ENCODE measurements at regions not wholly inside any gene's neighbourhood (a gene's known extent, or its start where the extent isn't known, plus 50 kb on each side); places are given as distances from the start of the nearest gene placed in this dataset.

GRCh38 chr2:36035137-36035536, 320.4 kb upstream of the CRIM1 start:
- no peak overlapping the region for H3K4me3 ChIP-seq
- no peaks in the 10 kb centered on the region for H3K4me1 ChIP-seq
- no peaks in the 10 kb centered on the region for H3K27me3 ChIP-seq
- no peak overlapping the region for H3K27ac ChIP-seq
- intact Hi-C loops (cut with DNase I), result no loop called here
- no peak for DNase-seq
- ATAC-seq, result no peak
- H3K9me3 ChIP-seq, result no peaks in the 10 kb centered on the region
- 40% methylated on average over 3 of the region's 3 CpGs for WGBS (ENCODE audit: insufficient coverage, low coverage, low lambda C conversion rate, missing lambda C conversion rate)
- no peak for TF ChIP-seq POLR2A (IDR thresholded peaks at IDR 0.05)
- TF ChIP-seq CTCF (IDR thresholded peaks at IDR 0.05), result no peak
- H3K36me3 ChIP-seq, result no peaks in the 10 kb centered on the region

DNA sequence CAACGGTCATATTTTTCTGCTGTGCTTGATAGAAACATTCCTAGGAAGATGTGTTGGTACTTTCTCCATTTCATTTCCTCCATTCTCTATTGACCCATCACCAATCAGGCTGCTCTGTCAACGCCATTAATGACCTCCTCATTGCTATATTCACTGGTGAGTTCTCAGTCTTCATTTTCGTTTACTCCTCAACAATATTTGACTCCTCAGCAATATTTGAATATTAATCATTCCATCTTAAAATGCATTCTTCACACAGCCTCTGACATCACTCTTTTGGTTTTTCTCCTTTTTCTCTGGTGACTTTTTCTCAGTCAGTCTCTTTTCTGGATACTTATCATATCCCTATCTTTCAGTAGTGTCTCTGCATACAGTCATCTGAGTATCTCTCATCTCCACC, 323.5 kb upstream of the CRIM1 start:
- Histone ChIP-seq H3K4me3 (no peak overlapping the region), H3K36me3 (no peaks in the 10 kb centered on the region), H3K27ac (no peak overlapping the region), H3K9me3 (no peaks in the 10 kb centered on the region), H3K4me1 (no peaks in the 10 kb centered on the region), H3K27me3 (no peaks in the 10 kb centered on the region)
- intact Hi-C loops (cut with DNase I), result no loop called here
- DNase-seq, result no peak
- TF ChIP-seq CTCF (IDR thresholded peaks at IDR 0.05), result no peak
- no peak for TF ChIP-seq POLR2A (IDR thresholded peaks at IDR 0.05)
- ATAC-seq, result no peak
- 22% methylated on average over 3 of the region's 3 CpGs for WGBS (ENCODE audit: insufficient coverage, low coverage, low lambda C conversion rate, missing lambda C conversion rate)

DNA sequence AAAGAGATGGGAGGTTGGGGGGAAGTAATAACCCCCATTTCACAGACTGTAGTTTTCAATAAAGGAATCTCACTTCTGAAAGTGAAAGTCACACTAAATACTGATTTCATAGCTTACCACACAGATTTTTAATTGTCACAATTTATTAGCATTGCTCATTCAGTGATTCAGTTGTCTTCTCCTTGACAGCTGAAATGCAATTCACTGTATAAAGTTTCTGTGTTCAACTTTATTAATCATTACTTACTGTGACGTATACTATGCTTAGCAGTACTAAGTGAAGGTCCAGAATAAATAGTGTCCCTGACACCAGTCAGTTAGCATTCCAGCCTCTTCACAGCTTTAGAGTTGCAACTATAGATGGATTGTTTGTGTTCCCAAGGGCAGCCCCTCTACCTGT, 324.1 kb upstream of the CRIM1 start:
- Histone ChIP-seq H3K27me3 (no peaks in the 10 kb centered on the region), H3K9me3 (no peaks in the 10 kb centered on the region), H3K4me1 (no peaks in the 10 kb centered on the region), H3K36me3 (no peaks in the 10 kb centered on the region), H3K4me3 (no peak overlapping the region), H3K27ac (no peak overlapping the region)
- DNase-seq (no peak), ATAC-seq (no peak)
- intact Hi-C loops (cut with DNase I), result no loop called here
- 0% methylated on average over 1 of the region's 1 CpG for WGBS (ENCODE audit: insufficient coverage, low coverage, low lambda C conversion rate, missing lambda C conversion rate)
- TF ChIP-seq CTCF (IDR thresholded peaks at IDR 0.05), result no peak
- TF ChIP-seq POLR2A (IDR thresholded peaks at IDR 0.05), result no peak

GRCh38 chr2:36027616-36028015, 328.0 kb upstream of the CRIM1 start:
- Histone ChIP-seq H3K27me3 (no peaks in the 10 kb centered on the region), H3K4me1 (no peaks in the 10 kb centered on the region), H3K4me3 (no peak overlapping the region), H3K9me3 (no peaks in the 10 kb centered on the region), H3K36me3 (no peaks in the 10 kb centered on the region), H3K27ac (no peak overlapping the region)
- no peak for TF ChIP-seq POLR2A (IDR thresholded peaks at IDR 0.05)
- no peak for TF ChIP-seq CTCF (IDR thresholded peaks at IDR 0.05)
- no peak for DNase-seq
- no peak for ATAC-seq
- intact Hi-C loops (cut with DNase I), result no loop called here
- 31% methylated on average over 2 of the region's 2 CpGs for WGBS (ENCODE audit: insufficient coverage, low coverage, low lambda C conversion rate, missing lambda C conversion rate)

DNA sequence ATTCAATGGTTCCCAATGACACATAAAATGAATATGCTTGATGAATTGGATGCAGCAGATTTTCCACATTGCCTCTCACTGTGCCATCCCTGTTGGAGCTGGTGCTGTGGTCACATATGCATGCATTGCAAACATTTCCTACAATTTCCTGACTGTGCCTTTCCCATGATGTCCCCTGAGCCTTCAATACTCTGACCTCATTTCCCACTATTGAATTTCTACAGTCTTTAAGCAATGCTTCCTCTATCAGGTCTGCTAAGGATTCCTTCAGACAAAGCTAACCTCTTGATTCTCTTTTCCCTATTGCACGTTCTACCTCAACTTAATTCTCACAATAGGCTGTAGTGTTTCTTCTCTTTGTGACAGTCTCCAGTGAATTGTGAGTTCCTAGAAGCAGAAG, 342.5 kb upstream of the CRIM1 start:
- Histone ChIP-seq H3K27me3 (no peaks in the 10 kb centered on the region), H3K27ac (no peak overlapping the region), H3K9me3 (no peaks in the 10 kb centered on the region), H3K4me3 (no peak overlapping the region), H3K36me3 (no peaks in the 10 kb centered on the region), H3K4me1 (no peaks in the 10 kb centered on the region)
- intact Hi-C loops (cut with DNase I), result no loop called here
- TF ChIP-seq POLR2A (IDR thresholded peaks at IDR 0.05) (no peak), CTCF (IDR thresholded peaks at IDR 0.05) (no peak)
- DNase-seq, result no peak
- 13% methylated on average over 1 of the region's 1 CpG for WGBS (ENCODE audit: insufficient coverage, low coverage, low lambda C conversion rate, missing lambda C conversion rate)
- ATAC-seq, result no peak

Data from right lobe of liver (tissue), 6 donors.